A549 (cell line): ENCODE measurements at regions not wholly inside any gene's neighbourhood (a gene's known extent, or its start where the extent isn't known, plus 50 kb on each side); places are given as distances from the start of the nearest gene placed in this dataset.

ENCODE experiments used
- KDM1A ChIP-seq: fragments of 200-600 bp; sonication (generic); IDR thresholded peaks from 2 replicates; pipeline ENCODE4 v1.6.1; 2016; ENCODE audit warnings: low read depth, mild to moderate bottlenecking
- MAFK ChIP-seq: fragments of 450-650 bp; IDR thresholded peaks from 2 replicates; pipeline ENCODE4 v1.6.1; 2014; ENCODE audit not compliant: partially characterized antibody

GRCh38 chr4:20629186-20630106 is 70.8 kb upstream of the PACRGL start:
- TF ChIP-seq KDM1A (no peak), MAFK (no peak)
